HL-60 (cell line): ENCODE measurements at regions not wholly inside any gene's neighbourhood (a gene's known extent, or its start where the extent isn't known, plus 50 kb on each side); places are given as distances from the start of the nearest gene placed in this dataset.

Source experiments
- GABPA ChIP-seq: IDR thresholded peaks from 2 replicates; pipeline ENCODE4 v1.6.1; 2012; ENCODE audit warnings: low read depth
- POLR2AphosphoS5 ChIP-seq: IDR thresholded peaks from 2 replicates; pipeline ENCODE4 v1.6.1; 2012; ENCODE audit warnings: low read depth
- SPI1 ChIP-seq: IDR thresholded peaks from 2 replicates; pipeline ENCODE4 v1.6.1; 2012; ENCODE audit warnings: low read depth, mild to moderate bottlenecking, borderline replicate concordance
- TF ChIP-seq, protein P1 (sequence below): IDR thresholded peaks from one replicate; pipeline ENCODE4 v1.5.1; 2011; ENCODE audit warnings: low read length, control low read depth, inconsistent platforms; ENCODE audit not compliant: insufficient read depth
- TF ChIP-seq, protein P2 (sequence below): IDR thresholded peaks from 2 replicates; pipeline ENCODE4 v1.6.1; 2012; ENCODE audit warnings: low read depth; ENCODE audit not compliant: insufficient replicate concordance

DNA sequence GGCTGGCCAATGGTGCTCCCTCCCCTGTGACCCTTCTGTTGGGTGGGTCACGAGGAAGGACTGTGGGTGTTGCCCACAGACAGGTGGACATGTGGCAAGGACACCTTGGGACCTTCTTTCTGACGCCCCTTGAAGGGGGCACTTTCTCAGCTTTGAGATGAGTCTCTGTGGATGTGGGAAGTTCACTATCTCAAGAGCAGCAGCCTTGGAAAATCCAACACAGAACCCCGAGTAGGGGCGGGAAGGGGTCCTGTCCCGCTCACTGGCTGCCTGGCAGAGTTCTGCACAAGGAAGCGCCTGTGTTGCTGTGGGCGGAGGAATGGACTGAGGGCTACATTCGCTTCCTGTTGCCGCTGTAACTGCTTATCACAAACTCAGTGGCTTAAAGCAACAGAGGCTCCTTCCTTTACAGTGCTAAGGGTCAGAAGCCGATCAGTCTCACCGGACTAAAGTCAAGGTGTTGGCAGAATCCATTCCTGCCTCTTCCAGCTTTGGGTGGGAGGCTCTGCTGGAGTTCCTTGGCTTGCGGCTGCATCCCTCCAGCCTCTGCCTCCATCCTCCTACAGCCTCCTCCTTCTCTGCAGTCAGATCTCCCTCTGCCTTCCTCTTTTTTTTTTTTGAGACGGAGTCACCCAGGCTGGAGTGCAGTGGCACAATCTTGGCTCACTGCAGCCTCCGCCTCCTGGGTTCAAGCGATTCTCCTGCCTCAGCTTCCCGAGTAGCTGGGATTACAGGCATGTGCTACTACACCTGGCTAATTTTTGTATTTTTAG is 305.2 kb downstream of the SEC14L1 start:
- TF ChIP-seq, protein P1, sequence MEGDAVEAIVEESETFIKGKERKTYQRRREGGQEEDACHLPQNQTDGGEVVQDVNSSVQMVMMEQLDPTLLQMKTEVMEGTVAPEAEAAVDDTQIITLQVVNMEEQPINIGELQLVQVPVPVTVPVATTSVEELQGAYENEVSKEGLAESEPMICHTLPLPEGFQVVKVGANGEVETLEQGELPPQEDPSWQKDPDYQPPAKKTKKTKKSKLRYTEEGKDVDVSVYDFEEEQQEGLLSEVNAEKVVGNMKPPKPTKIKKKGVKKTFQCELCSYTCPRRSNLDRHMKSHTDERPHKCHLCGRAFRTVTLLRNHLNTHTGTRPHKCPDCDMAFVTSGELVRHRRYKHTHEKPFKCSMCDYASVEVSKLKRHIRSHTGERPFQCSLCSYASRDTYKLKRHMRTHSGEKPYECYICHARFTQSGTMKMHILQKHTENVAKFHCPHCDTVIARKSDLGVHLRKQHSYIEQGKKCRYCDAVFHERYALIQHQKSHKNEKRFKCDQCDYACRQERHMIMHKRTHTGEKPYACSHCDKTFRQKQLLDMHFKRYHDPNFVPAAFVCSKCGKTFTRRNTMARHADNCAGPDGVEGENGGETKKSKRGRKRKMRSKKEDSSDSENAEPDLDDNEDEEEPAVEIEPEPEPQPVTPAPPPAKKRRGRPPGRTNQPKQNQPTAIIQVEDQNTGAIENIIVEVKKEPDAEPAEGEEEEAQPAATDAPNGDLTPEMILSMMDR, result no peak
- TF ChIP-seq POLR2AphosphoS5, result peak; percentile 23; the same call in 1 of the 2 replicates
- peak; percentile 87 for TF ChIP-seq SPI1
- TF ChIP-seq, protein P2, sequence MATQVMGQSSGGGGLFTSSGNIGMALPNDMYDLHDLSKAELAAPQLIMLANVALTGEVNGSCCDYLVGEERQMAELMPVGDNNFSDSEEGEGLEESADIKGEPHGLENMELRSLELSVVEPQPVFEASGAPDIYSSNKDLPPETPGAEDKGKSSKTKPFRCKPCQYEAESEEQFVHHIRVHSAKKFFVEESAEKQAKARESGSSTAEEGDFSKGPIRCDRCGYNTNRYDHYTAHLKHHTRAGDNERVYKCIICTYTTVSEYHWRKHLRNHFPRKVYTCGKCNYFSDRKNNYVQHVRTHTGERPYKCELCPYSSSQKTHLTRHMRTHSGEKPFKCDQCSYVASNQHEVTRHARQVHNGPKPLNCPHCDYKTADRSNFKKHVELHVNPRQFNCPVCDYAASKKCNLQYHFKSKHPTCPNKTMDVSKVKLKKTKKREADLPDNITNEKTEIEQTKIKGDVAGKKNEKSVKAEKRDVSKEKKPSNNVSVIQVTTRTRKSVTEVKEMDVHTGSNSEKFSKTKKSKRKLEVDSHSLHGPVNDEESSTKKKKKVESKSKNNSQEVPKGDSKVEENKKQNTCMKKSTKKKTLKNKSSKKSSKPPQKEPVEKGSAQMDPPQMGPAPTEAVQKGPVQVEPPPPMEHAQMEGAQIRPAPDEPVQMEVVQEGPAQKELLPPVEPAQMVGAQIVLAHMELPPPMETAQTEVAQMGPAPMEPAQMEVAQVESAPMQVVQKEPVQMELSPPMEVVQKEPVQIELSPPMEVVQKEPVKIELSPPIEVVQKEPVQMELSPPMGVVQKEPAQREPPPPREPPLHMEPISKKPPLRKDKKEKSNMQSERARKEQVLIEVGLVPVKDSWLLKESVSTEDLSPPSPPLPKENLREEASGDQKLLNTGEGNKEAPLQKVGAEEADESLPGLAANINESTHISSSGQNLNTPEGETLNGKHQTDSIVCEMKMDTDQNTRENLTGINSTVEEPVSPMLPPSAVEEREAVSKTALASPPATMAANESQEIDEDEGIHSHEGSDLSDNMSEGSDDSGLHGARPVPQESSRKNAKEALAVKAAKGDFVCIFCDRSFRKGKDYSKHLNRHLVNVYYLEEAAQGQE, result no peak
- no peak for TF ChIP-seq GABPA
